ENCODE measurements at regions not wholly inside any gene's neighbourhood (a gene's known extent, or its start where the extent isn't known, plus 50 kb on each side); places are given as distances from the start of the nearest gene placed in this dataset.

DNA sequence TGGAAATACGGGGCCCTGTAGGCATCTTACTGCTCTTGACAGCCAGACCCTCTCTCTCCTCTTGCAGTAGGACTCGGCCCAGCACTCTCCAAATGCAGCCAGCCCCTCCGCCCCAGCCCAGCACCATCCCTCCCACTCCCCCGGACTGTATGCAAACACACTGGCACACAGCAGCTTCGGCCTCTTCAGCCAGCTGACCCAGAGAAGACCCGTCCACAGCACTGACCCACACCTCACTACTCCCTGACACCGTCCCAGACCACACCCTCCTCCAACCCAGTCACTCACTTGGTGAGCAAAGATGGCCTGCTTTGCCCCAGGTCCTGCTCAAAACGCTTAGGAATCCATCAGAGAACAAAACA is 164.6 kb downstream of the IGLL1 start:
- Histone ChIP-seq H3K9me3 (ENCODE audit: control insufficient read depth in 3 of 3, low read length in 3 of 3) (no peaks in the 10 kb centered on the region), H3K27me3 (ENCODE audit: control insufficient read depth in 3 of 3, insufficient read depth in 3 of 3, low read length in 3 of 3) (peaks cover 7 to 26% (median 20%) of the 10 kb centered on the region in 3 donors), H3K4me1 (ENCODE audit: control insufficient read depth in 3 of 3, insufficient read depth in 3 of 3, low read length in 3 of 3) (no peaks in the 10 kb centered on the region), H3K36me3 (ENCODE audit: control insufficient read depth in 3 of 3, insufficient read depth in 3 of 3, low read length in 3 of 3) (no peaks in the 10 kb centered on the region), H3K27ac (ENCODE audit: low read depth, low read length) (no peak overlapping the region), H3K4me3 (ENCODE audit: low read length in 3 of 3) (no peak overlapping the region), H3K9ac (ENCODE audit: low read depth in 1 of 3, low read length in 3 of 3) (no peak overlapping the region)

DNA sequence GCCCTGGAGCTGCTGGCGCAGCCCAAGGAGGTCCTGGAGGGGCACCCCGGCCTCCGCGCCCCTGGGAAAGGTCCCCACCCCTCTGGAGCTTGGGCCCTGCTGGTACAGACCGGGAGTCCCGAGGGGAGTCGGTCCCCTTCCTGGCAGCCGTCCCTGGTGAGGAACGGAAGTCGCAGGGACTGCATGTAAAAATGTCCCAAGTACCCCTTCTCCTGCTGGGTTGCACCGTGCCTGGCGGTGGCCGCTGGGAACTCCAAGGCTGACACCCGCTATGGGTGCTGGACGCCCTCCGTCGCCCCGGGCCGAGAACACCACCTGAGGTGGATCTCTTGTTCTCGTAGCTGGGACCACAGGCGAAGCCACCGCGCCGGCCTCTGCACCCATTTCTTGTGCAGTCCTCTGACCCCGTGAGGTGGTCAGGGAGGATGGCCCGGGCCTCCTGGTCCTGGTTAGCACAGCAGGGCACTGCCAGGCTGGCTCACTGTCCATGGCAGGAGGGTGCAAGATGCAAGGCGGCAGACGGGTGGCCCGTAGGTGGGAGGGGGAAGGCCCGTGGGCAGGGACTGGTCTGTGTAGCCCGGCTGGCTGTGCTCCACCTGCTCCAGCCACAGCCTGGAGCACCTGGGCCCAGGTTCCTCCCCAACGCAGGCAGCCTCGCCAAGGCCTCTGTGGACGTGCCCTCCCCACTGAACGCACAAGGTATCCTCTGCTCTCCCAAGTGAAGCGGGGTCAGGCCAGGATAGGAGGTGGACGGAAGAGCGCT is 165.2 kb downstream of the IGLL1 start:
- no peaks in the 10 kb centered on the region for H3K36me3 ChIP-seq (ENCODE audit: control insufficient read depth in 3 of 3, insufficient read depth in 3 of 3, low read length in 3 of 3)
- no peak overlapping the region for H3K4me3 ChIP-seq (ENCODE audit: low read length in 3 of 3)
- peaks cover 8 to 31% (median 20%) of the 10 kb centered on the region in 3 donors for H3K27me3 ChIP-seq (ENCODE audit: control insufficient read depth in 3 of 3, insufficient read depth in 3 of 3, low read length in 3 of 3)
- H3K9me3 ChIP-seq (ENCODE audit: control insufficient read depth in 3 of 3, low read length in 3 of 3): no peaks in the 10 kb centered on the region
- no peak overlapping the region for H3K9ac ChIP-seq (ENCODE audit: low read depth in 1 of 3, low read length in 3 of 3)
- no peaks in the 10 kb centered on the region for H3K4me1 ChIP-seq (ENCODE audit: control insufficient read depth in 3 of 3, insufficient read depth in 3 of 3, low read length in 3 of 3)
- H3K27ac ChIP-seq (ENCODE audit: low read depth, low read length): no peak overlapping the region

DNA sequence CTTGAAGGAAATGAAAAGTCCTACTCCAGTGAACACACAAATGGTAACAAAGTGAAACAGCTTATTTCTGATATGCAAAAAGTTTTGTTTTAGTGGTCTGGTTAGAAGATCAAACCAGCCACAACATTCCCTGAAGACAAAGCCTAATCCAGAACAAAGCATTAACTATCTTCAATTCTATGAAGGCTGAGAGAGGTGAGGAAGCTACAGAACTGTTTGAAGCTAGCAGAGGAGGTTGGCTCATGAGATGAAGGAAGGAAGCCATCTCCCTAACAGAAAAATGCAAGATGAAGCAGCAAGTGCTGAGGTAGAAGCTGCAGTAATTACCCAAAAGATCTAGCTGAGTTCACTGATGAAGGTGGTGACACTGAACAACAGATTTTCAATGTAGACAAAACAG is 168.4 kb downstream of the IGLL1 start:
- Histone ChIP-seq H3K4me3 (ENCODE audit: low read length in 3 of 3) (no peak overlapping the region), H3K27me3 (ENCODE audit: control insufficient read depth in 3 of 3, insufficient read depth in 3 of 3, low read length in 3 of 3) (peaks cover 8 to 20% (median 12%) of the 10 kb centered on the region in 3 donors), H3K9ac (ENCODE audit: low read depth in 1 of 3, low read length in 3 of 3) (no peak overlapping the region), H3K27ac (ENCODE audit: low read depth, low read length) (no peak overlapping the region), H3K36me3 (ENCODE audit: control insufficient read depth in 3 of 3, insufficient read depth in 3 of 3, low read length in 3 of 3) (no peaks in the 10 kb centered on the region), H3K9me3 (ENCODE audit: control insufficient read depth in 3 of 3, low read length in 3 of 3) (no peaks in the 10 kb centered on the region), H3K4me1 (ENCODE audit: control insufficient read depth in 3 of 3, insufficient read depth in 3 of 3, low read length in 3 of 3) (no peaks in the 10 kb centered on the region)

DNA sequence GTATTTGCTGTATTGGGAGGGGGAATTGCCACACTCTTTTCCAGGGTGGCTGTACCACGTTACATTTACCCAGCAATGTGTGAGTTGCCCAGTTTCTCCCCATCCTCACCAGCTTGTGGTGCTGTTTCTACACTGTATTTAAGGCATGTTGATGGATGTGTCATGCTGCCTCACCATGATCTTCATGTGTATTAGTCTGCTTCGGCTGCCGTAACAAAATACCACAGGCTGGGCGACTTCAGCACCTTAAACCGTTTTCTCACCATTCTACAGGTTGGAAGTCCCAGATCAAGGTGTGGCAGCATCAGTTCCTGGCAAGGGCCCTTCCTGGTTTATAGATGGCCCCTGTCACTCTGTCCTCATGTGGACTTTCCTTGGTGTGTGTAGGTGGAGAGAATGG is 169.7 kb downstream of the IGLL1 start:
- H3K4me3 ChIP-seq (ENCODE audit: low read length in 3 of 3): no peak overlapping the region
- H3K4me1 ChIP-seq (ENCODE audit: control insufficient read depth in 3 of 3, insufficient read depth in 3 of 3, low read length in 3 of 3): no peaks in the 10 kb centered on the region
- no peaks in the 10 kb centered on the region for H3K9me3 ChIP-seq (ENCODE audit: control insufficient read depth in 3 of 3, low read length in 3 of 3)
- H3K27ac ChIP-seq (ENCODE audit: low read depth, low read length): no peak overlapping the region
- H3K9ac ChIP-seq (ENCODE audit: low read depth in 1 of 3, low read length in 3 of 3): no peak overlapping the region
- no peaks in the 10 kb centered on the region for H3K36me3 ChIP-seq (ENCODE audit: control insufficient read depth in 3 of 3, insufficient read depth in 3 of 3, low read length in 3 of 3)
- peaks cover 5 to 20% (median 10%) of the 10 kb centered on the region in 3 donors for H3K27me3 ChIP-seq (ENCODE audit: control insufficient read depth in 3 of 3, insufficient read depth in 3 of 3, low read length in 3 of 3)

DNA sequence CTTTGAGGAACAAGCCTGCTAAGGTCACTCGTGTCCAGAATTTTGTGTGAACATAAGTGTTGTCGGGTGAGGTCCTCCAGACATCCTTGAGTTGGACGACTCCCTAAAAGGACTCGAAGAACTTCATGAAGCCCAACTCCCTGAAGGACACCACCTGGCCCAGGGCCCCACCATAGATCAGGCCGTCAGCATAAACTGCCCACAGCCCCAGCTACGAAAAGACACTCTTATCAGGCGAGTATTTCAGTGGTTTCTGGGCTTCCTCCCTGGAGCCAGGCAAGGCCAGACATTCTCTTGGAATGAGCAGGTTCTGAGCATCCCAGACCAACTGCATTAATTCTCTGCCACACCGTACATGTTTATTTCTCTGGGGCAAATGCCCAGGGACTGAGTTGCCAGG is 170.1 kb downstream of the IGLL1 start:
- Histone ChIP-seq H3K27ac (ENCODE audit: low read depth, low read length) (no peak overlapping the region), H3K9me3 (ENCODE audit: control insufficient read depth in 3 of 3, low read length in 3 of 3) (no peaks in the 10 kb centered on the region), H3K27me3 (ENCODE audit: control insufficient read depth in 3 of 3, insufficient read depth in 3 of 3, low read length in 3 of 3) (peaks cover 3 to 19% (median 10%) of the 10 kb centered on the region in 3 donors), H3K9ac (ENCODE audit: low read depth in 1 of 3, low read length in 3 of 3) (no peak overlapping the region), H3K4me3 (ENCODE audit: low read length in 3 of 3) (no peak overlapping the region), H3K36me3 (ENCODE audit: control insufficient read depth in 3 of 3, insufficient read depth in 3 of 3, low read length in 3 of 3) (no peaks in the 10 kb centered on the region), H3K4me1 (ENCODE audit: control insufficient read depth in 3 of 3, insufficient read depth in 3 of 3, low read length in 3 of 3) (no peaks in the 10 kb centered on the region)

DNA sequence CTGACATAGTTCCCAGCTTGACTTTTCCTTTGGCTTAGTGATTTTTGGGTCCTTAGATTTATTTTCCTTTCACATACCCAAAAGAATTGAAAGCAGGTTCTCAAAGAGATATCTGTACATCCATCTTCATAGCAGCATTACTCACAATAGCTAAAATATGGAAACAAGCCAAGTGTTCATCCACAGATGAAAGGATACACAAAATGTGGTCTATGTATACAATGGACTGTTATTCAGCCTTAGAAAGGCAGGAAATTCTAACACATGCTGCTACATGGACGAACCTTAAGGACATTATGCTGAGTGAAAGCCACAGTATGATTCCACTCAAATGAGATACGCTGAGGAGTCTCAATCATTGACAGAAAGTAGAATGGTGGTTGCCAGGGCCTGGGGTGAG is 171.8 kb downstream of the IGLL1 start:
- Histone ChIP-seq H3K4me1 (ENCODE audit: control insufficient read depth in 3 of 3, insufficient read depth in 3 of 3, low read length in 3 of 3) (no peaks in the 10 kb centered on the region), H3K4me3 (ENCODE audit: low read length in 3 of 3) (no peak overlapping the region), H3K27me3 (ENCODE audit: control insufficient read depth in 3 of 3, insufficient read depth in 3 of 3, low read length in 3 of 3) (peaks cover 6 to 27% (median 13%) of the 10 kb centered on the region in 3 donors), H3K36me3 (ENCODE audit: control insufficient read depth in 3 of 3, insufficient read depth in 3 of 3, low read length in 3 of 3) (no peaks in the 10 kb centered on the region), H3K9me3 (ENCODE audit: control insufficient read depth in 3 of 3, low read length in 3 of 3) (no peaks in the 10 kb centered on the region), H3K9ac (ENCODE audit: low read depth in 1 of 3, low read length in 3 of 3) (no peak overlapping the region), H3K27ac (ENCODE audit: low read depth, low read length) (no peak overlapping the region)

DNA sequence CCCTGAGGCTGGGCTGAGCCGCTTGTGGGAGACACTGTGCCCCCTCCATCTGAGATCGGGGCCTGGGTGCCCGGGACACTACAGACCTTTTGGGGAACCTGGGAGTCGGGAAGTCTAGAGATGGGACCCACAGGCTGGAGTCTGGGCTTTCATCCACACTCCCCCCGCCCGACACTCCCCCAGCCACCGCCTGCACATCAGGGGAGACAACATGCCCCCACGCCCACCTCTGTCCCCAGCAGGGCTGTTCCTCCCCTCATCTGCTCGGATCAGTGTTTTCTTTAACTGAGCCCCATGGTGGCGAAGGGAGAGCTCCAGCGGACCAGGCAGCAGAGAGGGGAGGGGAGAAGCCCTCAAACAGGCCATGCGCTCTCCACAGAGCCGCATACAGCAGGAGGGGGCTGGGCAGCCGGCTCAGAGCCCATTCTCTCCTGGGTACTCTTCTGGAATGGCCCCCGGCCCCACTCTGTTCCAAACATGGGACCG is 174.7 kb downstream of the IGLL1 start:
- no peaks in the 10 kb centered on the region for H3K36me3 ChIP-seq (ENCODE audit: control insufficient read depth in 3 of 3, insufficient read depth in 3 of 3, low read length in 3 of 3)
- H3K9ac ChIP-seq (ENCODE audit: low read depth in 1 of 3, low read length in 3 of 3): no peak overlapping the region
- peaks cover 0 to 3% (median 0%) of the 10 kb centered on the region in 3 donors for H3K4me1 ChIP-seq (ENCODE audit: control insufficient read depth in 3 of 3, insufficient read depth in 3 of 3, low read length in 3 of 3)
- H3K4me3 ChIP-seq (ENCODE audit: low read length in 3 of 3): no peak overlapping the region
- H3K27me3 ChIP-seq (ENCODE audit: control insufficient read depth in 3 of 3, insufficient read depth in 3 of 3, low read length in 3 of 3): peaks cover 15 to 37% (median 27%) of the 10 kb centered on the region in 3 donors
- H3K27ac ChIP-seq (ENCODE audit: low read depth, low read length): no peak overlapping the region
- no peaks in the 10 kb centered on the region for H3K9me3 ChIP-seq (ENCODE audit: control insufficient read depth in 3 of 3, low read length in 3 of 3)

DNA sequence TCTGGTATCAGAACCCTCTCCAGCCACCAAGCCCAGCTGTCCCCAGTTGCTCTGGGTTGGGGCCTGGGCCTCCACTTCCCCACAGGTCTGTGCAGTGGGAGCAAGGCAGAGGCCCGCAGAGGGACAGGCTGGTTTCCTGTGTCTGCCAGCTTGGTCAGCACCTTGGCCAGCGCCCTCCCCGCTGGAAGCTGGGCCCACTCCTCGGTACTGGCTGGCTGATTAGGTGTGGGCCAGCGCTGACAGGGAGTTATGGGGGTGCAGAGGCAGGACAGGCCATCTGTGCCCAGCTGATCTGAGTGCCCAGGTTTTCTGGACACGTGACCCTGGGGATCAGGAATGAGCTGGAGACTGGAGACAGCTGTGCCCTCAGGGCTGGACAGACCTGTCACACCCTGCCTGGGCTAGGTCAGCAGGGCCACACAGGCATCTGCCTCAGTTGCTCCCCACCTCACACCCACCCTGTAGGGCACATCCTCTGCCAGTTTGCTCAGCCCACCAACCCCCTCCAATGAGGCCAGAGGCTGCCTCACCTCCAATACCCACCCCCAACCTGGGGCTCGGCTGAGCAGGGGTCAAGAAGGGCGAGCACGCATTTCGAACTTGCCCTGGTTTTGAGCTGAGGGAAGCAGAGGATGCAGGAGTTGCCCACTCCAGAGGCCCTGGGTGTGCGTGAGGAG is 175.3 kb downstream of the IGLL1 start:
- H3K4me3 ChIP-seq (ENCODE audit: low read length in 3 of 3): no peak overlapping the region
- H3K9ac ChIP-seq (ENCODE audit: low read depth in 1 of 3, low read length in 3 of 3): no peak overlapping the region
- no peaks in the 10 kb centered on the region for H3K36me3 ChIP-seq (ENCODE audit: control insufficient read depth in 3 of 3, insufficient read depth in 3 of 3, low read length in 3 of 3)
- H3K9me3 ChIP-seq (ENCODE audit: control insufficient read depth in 3 of 3, low read length in 3 of 3): no peaks in the 10 kb centered on the region
- H3K27me3 ChIP-seq (ENCODE audit: control insufficient read depth in 3 of 3, insufficient read depth in 3 of 3, low read length in 3 of 3): peaks cover 15 to 38% (median 28%) of the 10 kb centered on the region in 3 donors
- H3K4me1 ChIP-seq (ENCODE audit: control insufficient read depth in 3 of 3, insufficient read depth in 3 of 3, low read length in 3 of 3): peaks cover 0 to 3% (median 0%) of the 10 kb centered on the region in 3 donors
- no peak overlapping the region for H3K27ac ChIP-seq (ENCODE audit: low read depth, low read length)

DNA sequence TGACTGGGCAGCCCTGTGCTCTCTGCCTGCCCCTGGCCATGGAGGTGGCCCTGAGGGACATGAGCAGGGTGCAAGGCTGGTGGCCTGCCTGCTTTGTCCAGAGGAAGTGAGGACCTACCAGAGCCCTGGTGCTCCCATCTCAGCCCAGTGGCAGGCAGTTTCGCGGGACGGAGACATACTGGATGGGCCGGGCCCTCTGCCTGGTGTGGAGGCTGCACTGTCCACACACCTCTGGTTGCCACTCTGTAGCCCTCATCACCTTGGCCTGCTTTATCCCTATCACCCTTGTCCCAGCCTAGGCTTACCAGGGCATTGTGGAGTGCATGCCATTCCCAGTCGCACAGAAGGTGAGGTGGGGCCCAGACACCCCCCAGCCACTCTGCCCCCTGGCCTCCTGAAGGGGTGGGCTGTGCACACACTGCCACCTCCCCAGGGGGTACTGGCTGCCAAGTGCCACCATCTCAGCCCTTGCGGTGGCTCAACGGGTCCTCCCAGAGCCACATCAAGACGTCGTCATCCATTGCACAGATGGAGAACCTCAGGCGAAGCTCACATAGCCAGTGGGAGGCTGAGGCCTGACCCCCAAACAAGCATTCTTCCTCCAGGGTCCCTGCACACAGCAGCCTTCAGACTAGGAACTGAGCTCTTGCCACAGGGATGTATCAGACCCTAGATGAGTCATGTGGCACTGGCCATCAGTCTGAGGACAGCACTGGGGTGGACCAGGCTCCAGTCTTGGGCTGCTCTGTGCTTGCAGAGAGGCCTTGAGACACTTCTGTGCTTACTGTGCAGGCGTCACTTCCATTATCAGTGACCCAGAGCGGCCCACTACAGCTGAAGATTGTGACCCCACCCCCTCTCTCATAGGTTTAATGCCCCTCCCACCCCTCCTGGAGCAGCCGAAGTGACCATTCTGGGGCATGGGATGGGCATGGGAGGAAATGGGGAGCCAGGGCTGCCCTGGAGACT is 176.1 kb downstream of the IGLL1 start:
- H3K9me3 ChIP-seq (ENCODE audit: control insufficient read depth in 3 of 3, low read length in 3 of 3): no peaks in the 10 kb centered on the region
- peaks cover 15 to 38% (median 30%) of the 10 kb centered on the region in 3 donors for H3K27me3 ChIP-seq (ENCODE audit: control insufficient read depth in 3 of 3, insufficient read depth in 3 of 3, low read length in 3 of 3)
- H3K36me3 ChIP-seq (ENCODE audit: control insufficient read depth in 3 of 3, insufficient read depth in 3 of 3, low read length in 3 of 3): no peaks in the 10 kb centered on the region
- H3K9ac ChIP-seq (ENCODE audit: low read depth in 1 of 3, low read length in 3 of 3): no peak overlapping the region
- peaks cover 0 to 3% (median 0%) of the 10 kb centered on the region in 3 donors for H3K4me1 ChIP-seq (ENCODE audit: control insufficient read depth in 3 of 3, insufficient read depth in 3 of 3, low read length in 3 of 3)
- H3K27ac ChIP-seq (ENCODE audit: low read depth, low read length): no peak overlapping the region
- H3K4me3 ChIP-seq (ENCODE audit: low read length in 3 of 3): no peak overlapping the region
